ENCODE measurements at regions not wholly inside any gene's neighbourhood (a gene's known extent, or its start where the extent isn't known, plus 50 kb on each side); places are given as distances from the start of the nearest gene placed in this dataset.

DNA sequence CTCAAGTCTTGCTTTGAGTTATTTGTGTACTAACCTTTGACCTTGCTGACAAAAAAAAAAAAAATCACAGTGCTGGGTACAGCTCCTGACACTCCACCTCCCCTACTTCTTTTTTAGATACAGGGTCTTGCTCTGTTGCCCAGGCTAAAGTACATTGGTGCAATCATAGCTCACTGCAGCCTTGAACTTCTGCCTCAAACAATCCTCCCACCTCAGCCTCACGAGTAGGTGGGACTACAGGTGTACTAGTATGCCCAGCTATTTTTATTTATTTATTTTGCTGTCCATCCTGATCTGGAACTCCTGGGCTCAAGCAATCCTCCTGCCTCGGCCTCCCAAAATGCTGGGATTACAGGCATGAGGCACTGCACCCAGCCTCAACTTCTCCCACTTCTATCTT, 57.2 kb upstream of the KCNMB1 start:
- Histone ChIP-seq H3K36me3 (ENCODE audit: control insufficient read depth, insufficient read depth, low read length) (no peaks in the 10 kb centered on the region), H3K79me2 (ENCODE audit: control insufficient read depth, insufficient read depth, low read length) (no peaks in the 10 kb centered on the region), H4K20me1 (replicated peaks; ENCODE audit: control insufficient read depth, insufficient read depth, low read length) (no peaks in the 10 kb centered on the region), H3K4me2 (ENCODE audit: insufficient read depth, low read length) (no peak overlapping the region), H3K4me3 (no peak overlapping the region), H2AFZ (ENCODE audit: low read depth, low read length) (no peak overlapping the region), H3K27me3 (ENCODE audit: control insufficient read depth in 2 of 2, insufficient read depth in 2 of 2, low read length in 2 of 2) (peaks cover 0 to 8% of the 10 kb centered on the region in 2 experiments; a peak in 2 of 5 replicates), H3K4me1 (replicated peaks in 1 of 2; ENCODE audit: control insufficient read depth in 2 of 2, insufficient read depth in 2 of 2, low read length in 2 of 2) (no peaks in the 10 kb centered on the region), H3K27ac (ENCODE audit: extremely low read depth, low read depth, low read length) (no peak overlapping the region), H3K9ac (ENCODE audit: insufficient read depth in 1 of 2, low read depth in 2 of 2, low read length in 2 of 2) (no peak overlapping the region), H3K9me1 (ENCODE audit: control insufficient read depth, insufficient read depth, low read length) (no peaks in the 10 kb centered on the region), H3K9me3 (replicated peaks; ENCODE audit: control insufficient read depth, insufficient read depth, low read depth, low read length) (no peaks in the 10 kb centered on the region)
- in situ Hi-C loops (cut with MboI), result no loop called here
- WGBS (ENCODE audit: insufficient coverage, low coverage, missing lambda C conversion rate), result 0% methylated on average over 2 of the region's 2 CpGs
- ChIA-PET CTCF (ENCODE audit: low intra/inter-chr PET ratio) (no interaction called here), POLR2A (no interaction called here)
- FAIRE-seq (no peak), DNase-seq (ENCODE audit: extremely low read depth in 1 of 4, low spot score in 3 of 4) (no peak), ATAC-seq (no peak)
- no TSS peak for BruUV-seq (replicated peaks)
- intact Hi-C loops (cut with micrococcal nuclease), result no loop called here
- TF ChIP-seq GTF2B (IDR thresholded peaks at IDR 0.05; ENCODE audit: extremely low read depth, insufficient read length) (no peak), ZC3H4 (CRISPR knock-in tag; IDR thresholded peaks at IDR 0.05; ENCODE audit: borderline replicate concordance) (no peak), ZNF76 (CRISPR knock-in tag; IDR thresholded peaks at IDR 0.05; ENCODE audit: borderline replicate concordance) (no peak), NR2C1 (IDR thresholded peaks at IDR 0.05) (no peak), NR2C1 (tag; IDR thresholded peaks at IDR 0.05) (no peak), ZNF274 (IDR thresholded peaks at IDR 0.05; ENCODE audit: borderline replicate concordance, low read depth, low read length) (no peak), PHB2 (IDR thresholded peaks at IDR 0.05; ENCODE audit: low read depth) (no peak), ZNF699 (CRISPR knock-in tag; IDR thresholded peaks at IDR 0.05; ENCODE audit: insufficient replicate concordance) (no peak), L3MBTL2 (IDR thresholded peaks at IDR 0.05) (no peak), TCF3 (CRISPR knock-in tag; IDR thresholded peaks at IDR 0.05) (no peak), TRIM25 (IDR thresholded peaks at IDR 0.05; ENCODE audit: borderline replicate concordance) (no peak), SLC30A9 (CRISPR knock-in tag; IDR thresholded peaks at IDR 0.05) (no peak)
- TF ChIP-seq, protein P1, sequence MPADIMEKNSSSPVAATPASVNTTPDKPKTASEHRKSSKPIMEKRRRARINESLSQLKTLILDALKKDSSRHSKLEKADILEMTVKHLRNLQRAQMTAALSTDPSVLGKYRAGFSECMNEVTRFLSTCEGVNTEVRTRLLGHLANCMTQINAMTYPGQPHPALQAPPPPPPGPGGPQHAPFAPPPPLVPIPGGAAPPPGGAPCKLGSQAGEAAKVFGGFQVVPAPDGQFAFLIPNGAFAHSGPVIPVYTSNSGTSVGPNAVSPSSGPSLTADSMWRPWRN (IDR thresholded peaks at IDR 0.05; ENCODE audit: low read depth), result no peak

Data from K562 (cell line).